ENCODE measurements at regions not wholly inside any gene's neighbourhood (a gene's known extent, or its start where the extent isn't known, plus 50 kb on each side); places are given as distances from the start of the nearest gene placed in this dataset.
A peak's percentile ranks its signal among the peaks of the same experiment; 100 is the strongest.

DNA sequence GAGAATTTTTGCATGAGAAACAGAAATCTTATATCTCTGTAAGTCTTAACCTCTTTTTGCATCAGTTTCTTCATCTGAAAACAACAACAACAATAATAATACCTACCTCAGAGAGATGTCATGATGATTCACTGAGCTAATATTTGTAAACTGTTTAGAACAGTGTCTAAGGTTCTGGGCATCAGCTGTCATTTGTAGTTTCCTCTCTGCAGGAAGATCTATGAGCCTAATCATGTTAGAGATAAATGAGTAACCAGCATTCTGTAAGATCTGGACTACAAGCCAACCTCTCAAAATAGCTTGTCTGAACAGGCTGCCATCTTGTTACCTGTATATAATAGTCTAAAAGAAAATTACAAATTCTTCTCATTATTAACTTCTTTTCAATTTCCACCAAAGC is 383.0 kb upstream of the RORA start (continued):
- TF ChIP-seq, protein P1, sequence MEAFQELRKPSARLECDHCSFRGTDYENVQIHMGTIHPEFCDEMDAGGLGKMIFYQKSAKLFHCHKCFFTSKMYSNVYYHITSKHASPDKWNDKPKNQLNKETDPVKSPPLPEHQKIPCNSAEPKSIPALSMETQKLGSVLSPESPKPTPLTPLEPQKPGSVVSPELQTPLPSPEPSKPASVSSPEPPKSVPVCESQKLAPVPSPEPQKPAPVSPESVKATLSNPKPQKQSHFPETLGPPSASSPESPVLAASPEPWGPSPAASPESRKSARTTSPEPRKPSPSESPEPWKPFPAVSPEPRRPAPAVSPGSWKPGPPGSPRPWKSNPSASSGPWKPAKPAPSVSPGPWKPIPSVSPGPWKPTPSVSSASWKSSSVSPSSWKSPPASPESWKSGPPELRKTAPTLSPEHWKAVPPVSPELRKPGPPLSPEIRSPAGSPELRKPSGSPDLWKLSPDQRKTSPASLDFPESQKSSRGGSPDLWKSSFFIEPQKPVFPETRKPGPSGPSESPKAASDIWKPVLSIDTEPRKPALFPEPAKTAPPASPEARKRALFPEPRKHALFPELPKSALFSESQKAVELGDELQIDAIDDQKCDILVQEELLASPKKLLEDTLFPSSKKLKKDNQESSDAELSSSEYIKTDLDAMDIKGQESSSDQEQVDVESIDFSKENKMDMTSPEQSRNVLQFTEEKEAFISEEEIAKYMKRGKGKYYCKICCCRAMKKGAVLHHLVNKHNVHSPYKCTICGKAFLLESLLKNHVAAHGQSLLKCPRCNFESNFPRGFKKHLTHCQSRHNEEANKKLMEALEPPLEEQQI (IDR thresholded peaks at IDR 0.05), result no peak
- TF ChIP-seq, protein P2, sequence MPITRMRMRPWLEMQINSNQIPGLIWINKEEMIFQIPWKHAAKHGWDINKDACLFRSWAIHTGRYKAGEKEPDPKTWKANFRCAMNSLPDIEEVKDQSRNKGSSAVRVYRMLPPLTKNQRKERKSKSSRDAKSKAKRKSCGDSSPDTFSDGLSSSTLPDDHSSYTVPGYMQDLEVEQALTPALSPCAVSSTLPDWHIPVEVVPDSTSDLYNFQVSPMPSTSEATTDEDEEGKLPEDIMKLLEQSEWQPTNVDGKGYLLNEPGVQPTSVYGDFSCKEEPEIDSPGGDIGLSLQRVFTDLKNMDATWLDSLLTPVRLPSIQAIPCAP (CRISPR knock-in tag; IDR thresholded peaks at IDR 0.05; ENCODE audit: borderline replicate concordance), result no peak

DNA sequence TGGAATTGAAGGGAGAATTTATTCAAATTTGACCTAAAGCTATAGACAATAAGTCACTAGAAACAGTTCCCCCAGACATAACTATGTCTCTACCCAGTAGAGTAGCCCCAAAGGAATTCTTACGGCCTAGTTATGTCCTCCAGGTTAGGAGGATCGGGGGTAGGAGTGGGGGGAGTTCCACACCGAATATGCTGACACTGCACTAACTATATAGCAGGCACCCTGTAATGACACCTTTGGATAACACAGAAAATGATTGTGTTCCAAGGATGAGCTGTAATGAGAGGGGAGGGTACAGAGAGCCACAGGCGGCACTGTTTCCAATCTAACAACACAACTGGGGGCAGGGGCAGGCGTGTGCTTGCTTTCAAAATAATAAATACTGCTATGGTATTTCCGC is 376.2 kb upstream of the RORA start:
- ATAC-seq (no peak), FAIRE-seq (no peak), DNase-seq (ENCODE audit: extremely low read depth in 1 of 4, low spot score in 3 of 4) (no peak)
- in situ Hi-C loops (cut with MboI), result no loop called here
- no peaks in the 10 kb centered on the region for H4K20me1 ChIP-seq (replicated peaks; ENCODE audit: control insufficient read depth, insufficient read depth, low read length)
- ChIA-PET CTCF (ENCODE audit: low intra/inter-chr PET ratio) (no interaction called here), POLR2A (no interaction called here)
- no peak overlapping the region for H3K4me2 ChIP-seq (ENCODE audit: insufficient read depth, low read length)
- no peaks in the 10 kb centered on the region for H3K27me3 ChIP-seq (ENCODE audit: control insufficient read depth in 2 of 2, insufficient read depth in 2 of 2, low read length in 2 of 2)
- no TSS peak for BruUV-seq (replicated peaks)
- no peak overlapping the region for H3K9ac ChIP-seq (ENCODE audit: insufficient read depth in 1 of 2, low read depth in 2 of 2, low read length in 2 of 2)
- no peaks in the 10 kb centered on the region for H3K79me2 ChIP-seq (ENCODE audit: control insufficient read depth, insufficient read depth, low read length)
- no peaks in the 10 kb centered on the region for H3K9me3 ChIP-seq (replicated peaks; ENCODE audit: control insufficient read depth, insufficient read depth, low read depth, low read length)
- H3K9me1 ChIP-seq (ENCODE audit: control insufficient read depth, insufficient read depth, low read length), result no peaks in the 10 kb centered on the region
- no peaks in the 10 kb centered on the region for H3K4me1 ChIP-seq (replicated peaks in 1 of 2; ENCODE audit: control insufficient read depth in 2 of 2, insufficient read depth in 2 of 2, low read length in 2 of 2)
- WGBS (ENCODE audit: insufficient coverage, low coverage, missing lambda C conversion rate), result 7% methylated on average over 6 of the region's 6 CpGs
- no peak overlapping the region for H2AFZ ChIP-seq (ENCODE audit: low read depth, low read length)
- no peaks in the 10 kb centered on the region for H3K36me3 ChIP-seq (ENCODE audit: control insufficient read depth, insufficient read depth, low read length)
- no peak overlapping the region for H3K27ac ChIP-seq (ENCODE audit: extremely low read depth, low read depth, low read length)
- H3K4me3 ChIP-seq, result no peak overlapping the region
- intact Hi-C loops (cut with micrococcal nuclease), result no loop called here
- TF ChIP-seq NONO (IDR thresholded peaks at IDR 0.05; ENCODE audit: low read depth in 2 of 2, low read length in 1 of 2), result no peak
- TF ChIP-seq ZNF175 (CRISPR knock-in tag; IDR thresholded peaks at IDR 0.05; ENCODE audit: low read depth), result no peak
- TF ChIP-seq PPARD (CRISPR knock-in tag; IDR thresholded peaks at IDR 0.05), result no peak
- no peak for TF ChIP-seq PHTF2 (CRISPR knock-in tag; IDR thresholded peaks at IDR 0.05)
- no peak for TF ChIP-seq ZSCAN29 (IDR thresholded peaks at IDR 0.05)
- peak; percentile 36; the same call in 1 of the 2 replicates for TF ChIP-seq MAFG (tag; conservative IDR thresholded peaks at IDR 0.05)
- TF ChIP-seq, protein P3, sequence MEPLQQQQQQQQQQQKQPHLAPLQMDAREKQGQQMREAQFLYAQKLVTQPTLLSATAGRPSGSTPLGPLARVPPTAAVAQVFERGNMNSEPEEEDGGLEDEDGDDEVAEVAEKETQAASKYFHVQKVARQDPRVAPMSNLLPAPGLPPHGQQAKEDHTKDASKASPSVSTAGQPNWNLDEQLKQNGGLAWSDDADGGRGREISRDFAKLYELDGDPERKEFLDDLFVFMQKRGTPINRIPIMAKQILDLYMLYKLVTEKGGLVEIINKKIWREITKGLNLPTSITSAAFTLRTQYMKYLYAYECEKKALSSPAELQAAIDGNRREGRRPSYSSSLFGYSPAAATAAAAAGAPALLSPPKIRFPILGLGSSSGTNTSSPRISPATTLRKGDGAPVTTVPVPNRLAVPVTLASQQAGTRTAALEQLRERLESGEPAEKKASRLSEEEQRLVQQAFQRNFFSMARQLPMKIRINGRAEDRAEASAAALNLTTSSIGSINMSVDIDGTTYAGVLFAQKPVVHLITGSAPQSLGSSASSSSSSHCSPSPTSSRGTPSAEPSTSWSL (CRISPR knock-in tag; IDR thresholded peaks at IDR 0.05; ENCODE audit: borderline replicate concordance), result no peak
- no peak for TF ChIP-seq HIVEP1 (CRISPR knock-in tag; IDR thresholded peaks at IDR 0.05)
- no peak for TF ChIP-seq KLF13 (tag; IDR thresholded peaks at IDR 0.05; ENCODE audit: borderline replicate concordance, low read depth)
- TF ChIP-seq, protein P4, sequence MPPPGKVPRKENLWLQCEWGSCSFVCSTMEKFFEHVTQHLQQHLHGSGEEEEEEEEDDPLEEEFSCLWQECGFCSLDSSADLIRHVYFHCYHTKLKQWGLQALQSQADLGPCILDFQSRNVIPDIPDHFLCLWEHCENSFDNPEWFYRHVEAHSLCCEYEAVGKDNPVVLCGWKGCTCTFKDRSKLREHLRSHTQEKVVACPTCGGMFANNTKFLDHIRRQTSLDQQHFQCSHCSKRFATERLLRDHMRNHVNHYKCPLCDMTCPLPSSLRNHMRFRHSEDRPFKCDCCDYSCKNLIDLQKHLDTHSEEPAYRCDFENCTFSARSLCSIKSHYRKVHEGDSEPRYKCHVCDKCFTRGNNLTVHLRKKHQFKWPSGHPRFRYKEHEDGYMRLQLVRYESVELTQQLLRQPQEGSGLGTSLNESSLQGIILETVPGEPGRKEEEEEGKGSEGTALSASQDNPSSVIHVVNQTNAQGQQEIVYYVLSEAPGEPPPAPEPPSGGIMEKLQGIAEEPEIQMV (tag; conservative IDR thresholded peaks at IDR 0.05; ENCODE audit: low read depth), result no peak
- TF ChIP-seq BCOR (IDR thresholded peaks at IDR 0.05), result no peak
- TF ChIP-seq C11orf30 (IDR thresholded peaks at IDR 0.05; ENCODE audit: low read depth), result peak; percentile 27; the same call in 1 of the 2 replicates
- no peak for TF ChIP-seq EP400 (IDR thresholded peaks at IDR 0.05)
- TF ChIP-seq MAFK (IDR thresholded peaks at IDR 0.05; ENCODE audit: low read length), result peak; percentile 80
- no peak for TF ChIP-seq CBFA2T3 (IDR thresholded peaks at IDR 0.05)
- TF ChIP-seq ZNF316 (IDR thresholded peaks at IDR 0.05), result peak; percentile 53

Data from K562 (cell line).